ES-I3 (cell line): ENCODE measurements at regions not wholly inside any gene's neighbourhood (a gene's known extent, or its start where the extent isn't known, plus 50 kb on each side); places are given as distances from the start of the nearest gene placed in this dataset.

Experiments
- H3K36me3 ChIP-seq: 2 replicates; pipeline ENCODE4 v1.6.1; 2013; ENCODE audit warnings: mild to moderate bottlenecking, low read length, control low read depth, moderate library complexity; ENCODE audit not compliant: insufficient read depth
- H3K4me1 ChIP-seq: 2 replicates; pipeline ENCODE4 v1.6.1; 2013; ENCODE audit warnings: mild to moderate bottlenecking, control low read depth, low read length; ENCODE audit not compliant: insufficient read depth
- H3K9ac ChIP-seq: 2 replicates; pipeline ENCODE4 v1.6.1; 2013; ENCODE audit warnings: low read depth, mild to moderate bottlenecking, low read length, moderate library complexity
- H3K9me3 ChIP-seq: 2 replicates; pipeline ENCODE4 v1.6.1; 2013; ENCODE audit warnings: mild to moderate bottlenecking, low read length, moderate library complexity; ENCODE audit not compliant: control insufficient read depth, insufficient read depth

GRCh38 chr6:77341058-77341986, 122.0 kb downstream of the HTR1B start:
- H3K36me3 ChIP-seq = no peaks in the 10 kb centered on the region
- no peak overlapping the region for H3K9ac ChIP-seq
- H3K4me1 ChIP-seq = peaks cover 21% of the 10 kb centered on the region
- H3K9me3 ChIP-seq = no peaks in the 10 kb centered on the region

GRCh38 chr6:77340331-77340730, 123.0 kb downstream of the HTR1B start:
- Histone ChIP-seq H3K9me3 (no peaks in the 10 kb centered on the region), H3K4me1 (peaks cover 21% of the 10 kb centered on the region), H3K36me3 (no peaks in the 10 kb centered on the region), H3K9ac (no peak overlapping the region)

- Histone ChIP-seq H3K9me3 (no peaks in the 10 kb centered on the region), H3K4me1 (peaks cover 21% of the 10 kb centered on the region), H3K9ac (no peak overlapping the region), H3K36me3 (no peaks in the 10 kb centered on the region)
Measured at GRCh38 chr6:77339926-77340325, 123.4 kb downstream of the HTR1B start.

GRCh38 chr6:77337392-77337791, 125.9 kb downstream of the HTR1B start:
- Histone ChIP-seq H3K9ac (no peak overlapping the region; the same call in 1 of the 2 replicates), H3K9me3 (peaks cover 4% of the 10 kb centered on the region; the same call in 1 of the 2 replicates), H3K4me1 (peaks cover 21% of the 10 kb centered on the region), H3K36me3 (no peaks in the 10 kb centered on the region)

- Histone ChIP-seq H3K9ac (no peak overlapping the region), H3K36me3 (no peaks in the 10 kb centered on the region), H3K4me1 (peaks cover 11% of the 10 kb centered on the region), H3K9me3 (peaks cover 4% of the 10 kb centered on the region; the same call in 1 of the 2 replicates)
Measured at GRCh38 chr6:77334093-77334492, 129.2 kb downstream of the HTR1B start.

- Histone ChIP-seq H3K4me1 (peaks cover 6% of the 10 kb centered on the region), H3K9me3 (peaks cover 4% of the 10 kb centered on the region; the same call in 1 of the 2 replicates), H3K9ac (no peak overlapping the region), H3K36me3 (no peaks in the 10 kb centered on the region)
Measured at GRCh38 chr6:77332915-77333623, 130.2 kb downstream of the HTR1B start.

- H3K4me1 ChIP-seq = no peaks in the 10 kb centered on the region
- no peaks in the 10 kb centered on the region for H3K36me3 ChIP-seq
- H3K9me3 ChIP-seq = no peaks in the 10 kb centered on the region
- no peak overlapping the region for H3K9ac ChIP-seq
Measured at GRCh38 chr6:77326711-77327110, 136.6 kb downstream of the HTR1B start.

GRCh38 chr6:77326029-77326428, 137.3 kb downstream of the HTR1B start:
- Histone ChIP-seq H3K36me3 (no peaks in the 10 kb centered on the region), H3K4me1 (no peaks in the 10 kb centered on the region), H3K9ac (no peak overlapping the region), H3K9me3 (no peaks in the 10 kb centered on the region)

- H3K36me3 ChIP-seq = no peaks in the 10 kb centered on the region
- no peaks in the 10 kb centered on the region for H3K4me1 ChIP-seq
- no peak overlapping the region for H3K9ac ChIP-seq
- H3K9me3 ChIP-seq = no peaks in the 10 kb centered on the region
Measured at GRCh38 chr6:77324866-77325265, 138.4 kb downstream of the HTR1B start.

GRCh38 chr6:77322604-77323003, 140.7 kb downstream of the HTR1B start:
- Histone ChIP-seq H3K4me1 (no peaks in the 10 kb centered on the region), H3K9ac (no peak overlapping the region), H3K9me3 (no peaks in the 10 kb centered on the region), H3K36me3 (no peaks in the 10 kb centered on the region)

GRCh38 chr6:77318256-77318655, 145.0 kb downstream of the HTR1B start:
- H3K9ac ChIP-seq = no peak overlapping the region
- H3K4me1 ChIP-seq = no peaks in the 10 kb centered on the region
- H3K36me3 ChIP-seq = no peaks in the 10 kb centered on the region
- H3K9me3 ChIP-seq = no peaks in the 10 kb centered on the region

- no peaks in the 10 kb centered on the region for H3K9me3 ChIP-seq
- no peaks in the 10 kb centered on the region for H3K4me1 ChIP-seq
- H3K9ac ChIP-seq = no peak overlapping the region
- no peaks in the 10 kb centered on the region for H3K36me3 ChIP-seq
Measured at GRCh38 chr6:77313595-77313994, 149.7 kb downstream of the HTR1B start.

GRCh38 chr6:77299931-77300330, 163.4 kb downstream of the HTR1B start:
- Histone ChIP-seq H3K9me3 (no peaks in the 10 kb centered on the region), H3K4me1 (no peaks in the 10 kb centered on the region), H3K9ac (no peak overlapping the region), H3K36me3 (no peaks in the 10 kb centered on the region)

GRCh38 chr6:77298283-77298682, 165.0 kb downstream of the HTR1B start:
- no peak overlapping the region for H3K9ac ChIP-seq
- H3K9me3 ChIP-seq = no peaks in the 10 kb centered on the region
- H3K4me1 ChIP-seq = peaks cover 6% of the 10 kb centered on the region
- no peaks in the 10 kb centered on the region for H3K36me3 ChIP-seq
